H9 (cell line): ENCODE measurements at regions not wholly inside any gene's neighbourhood (a gene's known extent, or its start where the extent isn't known, plus 50 kb on each side); places are given as distances from the start of the nearest gene placed in this dataset.
"Not testable (repeated sequence)": the region's sequence is repeated elsewhere in the genome, so short reads cannot be mapped to it uniquely, and the experiment has no call there.

Experiments used
- DNase-seq: peaks from one replicate; pipeline ENCODE4 v3.0.0-alpha.2; 2017
- H2AFZ ChIP-seq: one replicate; pipeline ENCODE4 v1.6.1; 2013; ENCODE audit warnings: mild to moderate bottlenecking, low read length, control low read depth, moderate library complexity
- H2AK5ac ChIP-seq: 2 replicates; pipeline ENCODE4 v1.6.1; 2013; ENCODE audit warnings: low read length, control low read depth, mixed read lengths; ENCODE audit not compliant: insufficient read length
- H2BK120ac ChIP-seq: one replicate; pipeline ENCODE4 v1.6.1; 2013; ENCODE audit warnings: low read depth, mild to moderate bottlenecking, low read length, control low read depth, inconsistent platforms; ENCODE audit not compliant: poor library complexity, severe bottlenecking
- H2BK12ac ChIP-seq: 2 replicates; pipeline ENCODE4 v1.6.1; 2013; ENCODE audit warnings: low read length, control low read depth, mixed read lengths, low read depth; ENCODE audit not compliant: insufficient read length
- H2BK15ac ChIP-seq: 2 replicates; pipeline ENCODE4 v1.6.1; 2013; ENCODE audit warnings: low read depth, low read length, control low read depth
- H2BK20ac ChIP-seq: one replicate; pipeline ENCODE4 v1.6.1; 2013; ENCODE audit warnings: low read depth, mild to moderate bottlenecking, low read length, control low read depth, inconsistent platforms; ENCODE audit not compliant: poor library complexity, severe bottlenecking
- H2BK5ac ChIP-seq: 2 replicates; pipeline ENCODE4 v1.6.1; 2013; ENCODE audit warnings: low read length, control low read depth, mixed read lengths; ENCODE audit not compliant: insufficient read length
- H3K14ac ChIP-seq: 2 replicates; pipeline ENCODE4 v1.6.1; 2013; ENCODE audit warnings: low read length, control low read depth; ENCODE audit not compliant: insufficient read depth
- H3K18ac ChIP-seq: 2 replicates; pipeline ENCODE4 v1.6.1; 2013; ENCODE audit warnings: low read depth, mild to moderate bottlenecking, mixed read lengths, low read length, control low read depth; ENCODE audit not compliant: insufficient read length
- H3K23ac ChIP-seq: 2 replicates; pipeline ENCODE4 v1.6.1; 2013; ENCODE audit warnings: low read length, control low read depth, mixed read lengths, low read depth; ENCODE audit not compliant: insufficient read length
- H3K23me2 ChIP-seq: 2 replicates; pipeline ENCODE4 v1.6.1; 2013; ENCODE audit warnings: low read depth, mild to moderate bottlenecking, mixed read lengths, low read length, control low read depth; ENCODE audit not compliant: insufficient read length, poor library complexity, severe bottlenecking
- H3K27ac ChIP-seq: 2 replicates; pipeline ENCODE4 v1.5.1; 2013; ENCODE audit warnings: low read length, control low read depth, mixed read lengths, low read depth; ENCODE audit not compliant: insufficient read length
- H3K27me3 ChIP-seq: 2 replicates; pipeline ENCODE4 v1.6.1; 2013; ENCODE audit warnings: low read length, control low read depth, inconsistent platforms; ENCODE audit not compliant: insufficient read depth
- H3K4ac ChIP-seq: 2 replicates; pipeline ENCODE4 v1.6.1; 2013; ENCODE audit warnings: low read depth, mild to moderate bottlenecking, control low read depth, inconsistent platforms, low read length, moderate library complexity
- H3K4me1 ChIP-seq: 2 replicates; pipeline ENCODE4 v1.6.1; 2013; ENCODE audit warnings: low read length, control low read depth, inconsistent platforms; ENCODE audit not compliant: insufficient read depth
- H3K4me2 ChIP-seq: 2 replicates; pipeline ENCODE4 v1.6.1; 2013; ENCODE audit warnings: low read length, control low read depth, mixed read lengths; ENCODE audit not compliant: insufficient read length, insufficient read depth
- H3K56ac ChIP-seq: 2 replicates; pipeline ENCODE4 v1.6.1; 2013; ENCODE audit warnings: low read depth, mild to moderate bottlenecking, mixed read lengths, low read length, control low read depth; ENCODE audit not compliant: insufficient read length
- H3K79me1 ChIP-seq: 2 replicates; pipeline ENCODE4 v1.6.1; 2013; ENCODE audit warnings: low read depth, mild to moderate bottlenecking, moderate library complexity, low read length, control low read depth, inconsistent platforms; ENCODE audit not compliant: insufficient read depth, poor library complexity, severe bottlenecking
- H3K79me2 ChIP-seq: 2 replicates; pipeline ENCODE4 v1.6.1; 2013; ENCODE audit warnings: low read length, control low read depth, inconsistent platforms; ENCODE audit not compliant: insufficient read depth
- H3K9ac ChIP-seq: 2 replicates; pipeline ENCODE4 v1.6.1; 2013; ENCODE audit warnings: low read length, control low read depth, mixed read lengths; ENCODE audit not compliant: insufficient read length; ENCODE audit errors: extremely low read depth
- H3K9me3 ChIP-seq: one replicate; pipeline ENCODE4 v1.6.1; 2013; ENCODE audit warnings: low read depth, low read length, inconsistent platforms; ENCODE audit not compliant: control insufficient read depth
- H3T11ph ChIP-seq: one replicate; pipeline ENCODE4 v1.6.1; 2013; ENCODE audit warnings: mild to moderate bottlenecking, low read length, control low read depth, inconsistent platforms
- H4K20me1 ChIP-seq: one replicate; pipeline ENCODE4 v1.6.1; 2013; ENCODE audit not compliant: control insufficient read depth, insufficient read length, insufficient read depth
- H4K5ac ChIP-seq: 2 replicates; pipeline ENCODE4 v1.6.1; 2013; ENCODE audit warnings: low read depth, mild to moderate bottlenecking, mixed read lengths, low read length, control low read depth; ENCODE audit not compliant: insufficient read length
- H4K8ac ChIP-seq: replicated peaks from 2 replicates; pipeline ENCODE4 v1.6.1; 2013; ENCODE audit warnings: low read length, control low read depth, mixed read lengths, low read depth; ENCODE audit not compliant: insufficient read length
- H4K91ac ChIP-seq: 2 replicates; pipeline ENCODE4 v1.6.1; 2013; ENCODE audit warnings: low read depth, mild to moderate bottlenecking, moderate library complexity, mixed read lengths, low read length, control low read depth; ENCODE audit not compliant: insufficient read length
- H3K27ac Mint-ChIP-seq, 3 experiments: 2 replicates in 2 of 3; 3 replicates in 1 of 3; pipeline ENCODE4 v1.8.0; 2020 to 2021; ENCODE audit warnings: mixed read lengths in 3 of 3, mild to moderate bottlenecking in 1 of 3, moderate library complexity in 1 of 3
- H3K27me3 Mint-ChIP-seq: 2 replicates; pipeline ENCODE4 v1.8.0; 2021; ENCODE audit warnings: low read depth, mild to moderate bottlenecking, moderate library complexity, mixed read lengths
- H3K36me3 Mint-ChIP-seq, 3 experiments: 2 replicates in 2 of 3; 3 replicates in 1 of 3; pipeline ENCODE4 v1.8.0; 2020 to 2021; ENCODE audit warnings: low read depth in 3 of 3, mixed read lengths in 3 of 3; ENCODE audit not compliant: insufficient read depth in 1 of 3
- H3K4me1 Mint-ChIP-seq, 2 experiments: 2 replicates each; pipeline ENCODE4 v1.8.0; 2020; ENCODE audit warnings: mixed read lengths in 2 of 2
- H3K4me3 Mint-ChIP-seq, 2 experiments: 2 replicates in 1 of 2; 3 replicates in 1 of 2; pipeline ENCODE4 v1.8.0; 2020 to 2021; ENCODE audit warnings: mild to moderate bottlenecking in 2 of 2, mixed read lengths in 2 of 2, moderate library complexity in 1 of 2
- H3K9me3 Mint-ChIP-seq, 2 experiments: 2 replicates in 1 of 2; 3 replicates in 1 of 2; pipeline ENCODE4 v1.8.0; 2020; ENCODE audit warnings: mild to moderate bottlenecking in 2 of 2, mixed read lengths in 2 of 2, moderate library complexity in 1 of 2
- CTCF ChIP-seq: fragments of 200-600 bp; sonication (generic); conservative IDR thresholded peaks from 3 replicates; pipeline ENCODE4 v1.8.0; 2021; ENCODE audit warnings: antibody characterized with exemption, mild to moderate bottlenecking
- WGBS: extraction: QIAGEN DNeasy Blood & Tissue Kit; methylation state at CpG from one replicate; pipeline ENCODE4 v1.1.7; 2013; ENCODE audit warnings: missing lambda C conversion rate, low lambda C conversion rate, mixed read lengths; ENCODE audit not compliant: insufficient read length; ENCODE audit errors: extremely low coverage; 5-methylcytosine and 5-hydroxymethylcytosine counted together

GRCh38 chr21:22374218-22374969 is 1376.2 kb downstream of the NCAM2 start:
- Histone ChIP-seq H4K20me1 (no peaks in the 10 kb centered on the region), H3K23ac (no peak overlapping the region), H3K56ac (no peak overlapping the region), H4K5ac (no peak overlapping the region), H3K27ac (no peak overlapping the region), H3K23me2 (no peaks in the 10 kb centered on the region), H3K27me3 (peaks cover 3% of the 10 kb centered on the region; the same call in 1 of the 2 replicates), H2BK120ac (no peak overlapping the region), H3K4ac (no peak overlapping the region), H3K79me2 (no peaks in the 10 kb centered on the region), H3K4me1 (no peaks in the 10 kb centered on the region; the same call in 1 of the 2 replicates), H2BK15ac (no peak overlapping the region), H3T11ph (no peak overlapping the region), H3K4me2 (no peak overlapping the region), H2AFZ (no peak overlapping the region), H3K79me1 (no peaks in the 10 kb centered on the region), H3K9ac (no peak overlapping the region), H2AK5ac (no peak overlapping the region), H3K9me3 (no peaks in the 10 kb centered on the region), H2BK5ac (no peak overlapping the region), H2BK12ac (no peak overlapping the region), H3K18ac (peak overlapping the region; percentile 29), H3K14ac (no peak overlapping the region), H4K91ac (no peak overlapping the region), H2BK20ac (no peak overlapping the region), H4K8ac (no peak overlapping the region)
- no peaks in the 10 kb centered on the region; a peak in 2 of 5 replicates for H3K9me3 Mint-ChIP-seq
- H3K4me3 Mint-ChIP-seq, result no peak overlapping the region
- no CpG with 5 or more reads among the region's 7 CpGs for WGBS
- H3K27me3 Mint-ChIP-seq, result peaks cover 35% of the 10 kb centered on the region
- peaks cover 13 to 15% of the 10 kb centered on the region in 2 experiments for H3K4me1 Mint-ChIP-seq
- H3K27ac Mint-ChIP-seq, result peak overlapping the region in 1 of 3 experiments; percentile 77; a peak in 1 of 7 replicates
- TF ChIP-seq CTCF, result no peak
- peak; percentile 50 for DNase-seq
- peaks cover 0 to 4% (median 0%) of the 10 kb centered on the region in 3 experiments; a peak in 2 of 7 replicates for H3K36me3 Mint-ChIP-seq

- not testable (repeated sequence) for DNase-seq, H3K4me1 ChIP-seq, H2BK5ac ChIP-seq, H4K91ac ChIP-seq, H3K79me1 ChIP-seq, H3K79me2 ChIP-seq, H2AK5ac ChIP-seq, H3K27me3 ChIP-seq, H3T11ph ChIP-seq, H3K4me2 ChIP-seq, H4K20me1 ChIP-seq, H3K27ac Mint-ChIP-seq, H3K27ac ChIP-seq, H2BK120ac ChIP-seq, H3K9me3 ChIP-seq, H3K9ac ChIP-seq, H4K8ac ChIP-seq, H3K23me2 ChIP-seq, H3K14ac ChIP-seq, H3K4ac ChIP-seq, H2BK15ac ChIP-seq, H2BK20ac ChIP-seq, H2AFZ ChIP-seq, H4K5ac ChIP-seq, H2BK12ac ChIP-seq, H3K9me3 Mint-ChIP-seq, H3K4me3 Mint-ChIP-seq, H3K36me3 Mint-ChIP-seq, H3K23ac ChIP-seq, H3K18ac ChIP-seq, H3K56ac ChIP-seq
- H3K27me3 Mint-ChIP-seq, result peaks cover 32% of the 10 kb centered on the region
- no CpG with 5 or more reads among the region's 3 CpGs for WGBS
- H3K4me1 Mint-ChIP-seq, result peaks cover 13 to 15% of the 10 kb centered on the region in 2 experiments
Measured at GRCh38 chr21:22377795-22378194, 1379.6 kb downstream of the NCAM2 start.
